ENCODE measurements at regions not wholly inside any gene's neighbourhood (a gene's known extent, or its start where the extent isn't known, plus 50 kb on each side); places are given as distances from the start of the nearest gene placed in this dataset.

- no peak overlapping the region for H2AFZ ChIP-seq (replicated peaks)
- H3K27ac Mint-ChIP-seq, result no peak overlapping the region
- peaks cover 2% of the 10 kb centered on the region for H3K9me3 Mint-ChIP-seq
- no peaks in the 10 kb centered on the region for H3K79me2 ChIP-seq (ENCODE audit: low read depth)
- H3F3A ChIP-seq (ENCODE audit: low read depth), result no peaks in the 10 kb centered on the region
- H3K36me3 ChIP-seq, result no peaks in the 10 kb centered on the region
- peak overlapping the region; percentile 4 for H3K4me2 ChIP-seq
- no peak overlapping the region for H3K9ac ChIP-seq
- no peaks in the 10 kb centered on the region for H3K36me3 Mint-ChIP-seq
- H3K27ac ChIP-seq, result no peak overlapping the region
- no peak overlapping the region for H3K4me3 Mint-ChIP-seq
- TF ChIP-seq EZH2 (IDR thresholded peaks at IDR 0.05) (no peak), CTCF (IDR thresholded peaks at IDR 0.05) (no peak), EZH2phosphoT487 (IDR thresholded peaks at IDR 0.05) (no peak)
- H3K4me1 Mint-ChIP-seq, result peaks cover 28% of the 10 kb centered on the region
- H3K9me3 ChIP-seq (ENCODE audit: low read depth), result no peaks in the 10 kb centered on the region
- no peak overlapping the region for H3K4me3 ChIP-seq
- no peaks in the 10 kb centered on the region for H4K20me1 ChIP-seq (ENCODE audit: low read depth)
- no peak for DNase-seq (ENCODE audit: low spot score)
- no peaks in the 10 kb centered on the region for H3K27me3 ChIP-seq
- peaks cover 5% of the 10 kb centered on the region for H3K27me3 Mint-ChIP-seq (ENCODE audit: insufficient read depth, low read depth)
- peaks cover 28% of the 10 kb centered on the region for H3K4me1 ChIP-seq
Observed at GRCh38 chr12:89247967-89248366, 104.3 kb downstream of the DUSP6 start.

- no peak overlapping the region for H3K4me3 ChIP-seq
- H3K27me3 Mint-ChIP-seq (ENCODE audit: insufficient read depth, low read depth), result peaks cover 8% of the 10 kb centered on the region
- H3K4me1 ChIP-seq, result peaks cover 28% of the 10 kb centered on the region
- no peak overlapping the region for H3K27ac Mint-ChIP-seq
- no peaks in the 10 kb centered on the region for H3K9me3 ChIP-seq (ENCODE audit: low read depth)
- no peak overlapping the region for H3K4me3 Mint-ChIP-seq
- H3K27me3 ChIP-seq, result no peaks in the 10 kb centered on the region
- H3F3A ChIP-seq (ENCODE audit: low read depth), result no peaks in the 10 kb centered on the region
- no peak overlapping the region for H3K27ac ChIP-seq
- H3K9ac ChIP-seq, result no peak overlapping the region
- TF ChIP-seq EZH2phosphoT487 (IDR thresholded peaks at IDR 0.05), result no peak
- no peak for TF ChIP-seq CTCF (IDR thresholded peaks at IDR 0.05)
- no peak for TF ChIP-seq EZH2 (IDR thresholded peaks at IDR 0.05)
- peaks cover 3% of the 10 kb centered on the region for H3K9me3 Mint-ChIP-seq
- H3K79me2 ChIP-seq (ENCODE audit: low read depth), result no peaks in the 10 kb centered on the region
- peaks cover 28% of the 10 kb centered on the region for H3K4me1 Mint-ChIP-seq
- H2AFZ ChIP-seq (replicated peaks), result no peak overlapping the region
- no peaks in the 10 kb centered on the region for H4K20me1 ChIP-seq (ENCODE audit: low read depth)
- H3K36me3 ChIP-seq, result no peaks in the 10 kb centered on the region
- peak; percentile 15 for DNase-seq (ENCODE audit: low spot score)
- H3K36me3 Mint-ChIP-seq, result no peaks in the 10 kb centered on the region
- peak overlapping the region; percentile 4 for H3K4me2 ChIP-seq
Observed at GRCh38 chr12:89247541-89247942, 104.8 kb downstream of the DUSP6 start.

- Histone ChIP-seq H3K4me1 (peaks cover 27% of the 10 kb centered on the region), H3K9me3 (ENCODE audit: low read depth) (no peaks in the 10 kb centered on the region), H2AFZ (replicated peaks) (no peak overlapping the region), H3K4me3 (no peak overlapping the region), H3K4me2 (no peak overlapping the region), H3F3A (ENCODE audit: low read depth) (no peaks in the 10 kb centered on the region), H3K27ac (no peak overlapping the region), H3K9ac (no peak overlapping the region), H4K20me1 (ENCODE audit: low read depth) (no peaks in the 10 kb centered on the region), H3K79me2 (ENCODE audit: low read depth) (no peaks in the 10 kb centered on the region), H3K27me3 (no peaks in the 10 kb centered on the region), H3K36me3 (no peaks in the 10 kb centered on the region)
- Mint-ChIP-seq H3K4me1 (peaks cover 28% of the 10 kb centered on the region), H3K4me3 (no peak overlapping the region), H3K27me3 (ENCODE audit: insufficient read depth, low read depth) (peaks cover 5% of the 10 kb centered on the region), H3K9me3 (peaks cover 14% of the 10 kb centered on the region), H3K36me3 (no peaks in the 10 kb centered on the region), H3K27ac (no peak overlapping the region)
- peak; percentile 9 for DNase-seq (ENCODE audit: low spot score)
- no peak for TF ChIP-seq EZH2 (IDR thresholded peaks at IDR 0.05)
- no peak for TF ChIP-seq EZH2phosphoT487 (IDR thresholded peaks at IDR 0.05)
- no peak for TF ChIP-seq CTCF (IDR thresholded peaks at IDR 0.05)
Observed at GRCh38 chr12:89245090-89245489, 107.2 kb downstream of the DUSP6 start.
